ENCODE measurements at regions not wholly inside any gene's neighbourhood (a gene's known extent, or its start where the extent isn't known, plus 50 kb on each side); places are given as distances from the start of the nearest gene placed in this dataset.

- H3K4me1 Mint-ChIP-seq (ENCODE audit: low read depth in 2 of 2): no peaks in the 10 kb centered on the region
- no peak overlapping the region for H3K27ac Mint-ChIP-seq
- peaks cover 0 to 2% of the 10 kb centered on the region in 2 donors for H3K9me3 Mint-ChIP-seq
- no peaks in the 10 kb centered on the region for H3K36me3 Mint-ChIP-seq (ENCODE audit: insufficient read depth)
- no peak overlapping the region for H3K4me3 Mint-ChIP-seq
- DNase-seq: no peak
- no peaks in the 10 kb centered on the region for H3K27me3 Mint-ChIP-seq
- no peak for ATAC-seq (replicated peaks)
These were observed 389.6 kb upstream of the DDHD1 start for GRCh38 chr14:53542732-53543131.

- Mint-ChIP-seq H3K4me1 (ENCODE audit: low read depth in 2 of 2) (no peaks in the 10 kb centered on the region), H3K9me3 (peaks cover 0 to under 1% of the 10 kb centered on the region in 2 donors), H3K27ac (no peak overlapping the region), H3K27me3 (no peaks in the 10 kb centered on the region), H3K36me3 (ENCODE audit: insufficient read depth) (no peaks in the 10 kb centered on the region), H3K4me3 (no peak overlapping the region)
- DNase-seq (no peak), ATAC-seq (replicated peaks) (no peak)
These were observed 388.3 kb upstream of the DDHD1 start for GRCh38 chr14:53541411-53541810.

GRCh38 chr14:53539489-53540126 is 386.5 kb upstream of the DDHD1 start:
- H3K4me3 Mint-ChIP-seq: no peak overlapping the region
- H3K27me3 Mint-ChIP-seq: no peaks in the 10 kb centered on the region

GRCh38 chr14:53538316-53538881 is 385.3 kb upstream of the DDHD1 start:
- no peaks in the 10 kb centered on the region for H3K27me3 Mint-ChIP-seq
- no peak for DNase-seq
- no peaks in the 10 kb centered on the region for H3K36me3 Mint-ChIP-seq (ENCODE audit: insufficient read depth)
- ATAC-seq (replicated peaks): no peak
- peaks cover 0 to 1% of the 10 kb centered on the region in 2 donors for H3K9me3 Mint-ChIP-seq
- no peak overlapping the region for H3K27ac Mint-ChIP-seq
- no peak overlapping the region for H3K4me3 Mint-ChIP-seq
- H3K4me1 Mint-ChIP-seq (ENCODE audit: low read depth in 2 of 2): no peaks in the 10 kb centered on the region

More at GRCh38 chr14:53539489-53540126, 386.5 kb upstream of the DDHD1 start:
- H3K4me1 Mint-ChIP-seq (ENCODE audit: low read depth in 2 of 2): no peaks in the 10 kb centered on the region
- ATAC-seq (replicated peaks): no peak
- peaks cover 0 to 1% of the 10 kb centered on the region in 2 donors for H3K9me3 Mint-ChIP-seq
- H3K27ac Mint-ChIP-seq: no peak overlapping the region
- no peak for DNase-seq
- H3K36me3 Mint-ChIP-seq (ENCODE audit: insufficient read depth): no peaks in the 10 kb centered on the region

GRCh38 chr14:53537422-53538315 is 384.5 kb upstream of the DDHD1 start:
- Mint-ChIP-seq H3K27ac (no peak overlapping the region), H3K9me3 (peaks cover 0 to 1% of the 10 kb centered on the region in 2 donors), H3K36me3 (ENCODE audit: insufficient read depth) (no peaks in the 10 kb centered on the region), H3K4me3 (no peak overlapping the region), H3K27me3 (no peaks in the 10 kb centered on the region), H3K4me1 (ENCODE audit: low read depth in 2 of 2) (no peaks in the 10 kb centered on the region)
- no peak for ATAC-seq (replicated peaks)
- no peak for DNase-seq

GRCh38 chr14:53536446-53536845 is 383.3 kb upstream of the DDHD1 start:
- Mint-ChIP-seq H3K27ac (no peak overlapping the region), H3K36me3 (ENCODE audit: insufficient read depth) (no peaks in the 10 kb centered on the region), H3K9me3 (peaks cover 0 to 1% of the 10 kb centered on the region in 2 donors), H3K4me1 (ENCODE audit: low read depth in 2 of 2) (no peaks in the 10 kb centered on the region), H3K27me3 (no peaks in the 10 kb centered on the region), H3K4me3 (no peak overlapping the region)
- no peak for ATAC-seq (replicated peaks)
- DNase-seq: no peak

- ATAC-seq (replicated peaks) (no peak), DNase-seq (no peak)
- no peaks in the 10 kb centered on the region for H3K27me3 Mint-ChIP-seq
- H3K4me1 Mint-ChIP-seq (ENCODE audit: low read depth in 2 of 2): no peaks in the 10 kb centered on the region
- peaks cover 0 to 1% of the 10 kb centered on the region in 2 donors for H3K9me3 Mint-ChIP-seq
- H3K36me3 Mint-ChIP-seq (ENCODE audit: insufficient read depth): no peaks in the 10 kb centered on the region
- H3K27ac Mint-ChIP-seq: no peak overlapping the region
- H3K4me3 Mint-ChIP-seq: no peak overlapping the region
These were observed 381.7 kb upstream of the DDHD1 start for GRCh38 chr14:53534841-53535240.

- ATAC-seq (replicated peaks) (no peak), DNase-seq (no peak)
- Mint-ChIP-seq H3K4me3 (no peak overlapping the region), H3K27me3 (no peaks in the 10 kb centered on the region), H3K9me3 (peaks cover 0 to 1% of the 10 kb centered on the region in 2 donors), H3K36me3 (ENCODE audit: insufficient read depth) (no peaks in the 10 kb centered on the region), H3K27ac (no peak overlapping the region), H3K4me1 (ENCODE audit: low read depth in 2 of 2) (no peaks in the 10 kb centered on the region)
These were observed 380.4 kb upstream of the DDHD1 start for GRCh38 chr14:53533384-53533970.

- Mint-ChIP-seq H3K27me3 (no peaks in the 10 kb centered on the region), H3K4me1 (ENCODE audit: low read depth in 2 of 2) (no peaks in the 10 kb centered on the region), H3K27ac (no peak overlapping the region), H3K36me3 (ENCODE audit: insufficient read depth) (no peaks in the 10 kb centered on the region), H3K4me3 (no peak overlapping the region), H3K9me3 (peaks cover 0 to 1% of the 10 kb centered on the region in 2 donors)
- DNase-seq (no peak), ATAC-seq (replicated peaks) (no peak)
These were observed 379.7 kb upstream of the DDHD1 start for GRCh38 chr14:53532853-53533252.

- no peak for DNase-seq
- Mint-ChIP-seq H3K27me3 (no peaks in the 10 kb centered on the region), H3K27ac (no peak overlapping the region), H3K9me3 (peaks cover 1 to 7% of the 10 kb centered on the region in 2 donors), H3K36me3 (ENCODE audit: insufficient read depth) (no peaks in the 10 kb centered on the region), H3K4me1 (ENCODE audit: low read depth in 2 of 2) (no peaks in the 10 kb centered on the region), H3K4me3 (no peak overlapping the region)
- ATAC-seq (replicated peaks): no peak
These were observed 378.6 kb upstream of the DDHD1 start for GRCh38 chr14:53531730-53532129.

- H3K4me1 Mint-ChIP-seq (ENCODE audit: low read depth in 2 of 2): no peaks in the 10 kb centered on the region
- no peaks in the 10 kb centered on the region for H3K27me3 Mint-ChIP-seq
- H3K27ac Mint-ChIP-seq: no peak overlapping the region
- H3K36me3 Mint-ChIP-seq (ENCODE audit: insufficient read depth): no peaks in the 10 kb centered on the region
- DNase-seq (no peak), ATAC-seq (replicated peaks) (no peak)
- H3K9me3 Mint-ChIP-seq: peaks cover 0 to 7% of the 10 kb centered on the region in 2 donors
- no peak overlapping the region for H3K4me3 Mint-ChIP-seq
These were observed 378.0 kb upstream of the DDHD1 start for GRCh38 chr14:53531156-53531555.

GRCh38 chr14:53529519-53529918 is 376.4 kb upstream of the DDHD1 start:
- DNase-seq: no peak
- H3K27ac Mint-ChIP-seq: no peak overlapping the region
- H3K36me3 Mint-ChIP-seq (ENCODE audit: insufficient read depth): no peaks in the 10 kb centered on the region
- peaks cover 2 to 7% of the 10 kb centered on the region in 2 donors for H3K9me3 Mint-ChIP-seq
- H3K27me3 Mint-ChIP-seq: no peaks in the 10 kb centered on the region
- no peaks in the 10 kb centered on the region for H3K4me1 Mint-ChIP-seq (ENCODE audit: low read depth in 2 of 2)
- H3K4me3 Mint-ChIP-seq: no peak overlapping the region
- ATAC-seq (replicated peaks): no peak

- DNase-seq: no peak
- H3K4me1 Mint-ChIP-seq (ENCODE audit: low read depth in 2 of 2): no peaks in the 10 kb centered on the region
- H3K4me3 Mint-ChIP-seq: no peak overlapping the region
- no peak overlapping the region for H3K27ac Mint-ChIP-seq
- ATAC-seq (replicated peaks): no peak
- H3K9me3 Mint-ChIP-seq: peaks cover 5 to 7% of the 10 kb centered on the region in 2 donors
- no peaks in the 10 kb centered on the region for H3K27me3 Mint-ChIP-seq
- H3K36me3 Mint-ChIP-seq (ENCODE audit: insufficient read depth): no peaks in the 10 kb centered on the region
These were observed 375.1 kb upstream of the DDHD1 start for GRCh38 chr14:53528185-53528671.

All from effector memory CD8-positive, alpha-beta T cell (primary cell).